Skeletal muscle tissue (tissue), 3 donors: ENCODE measurements at regions not wholly inside any gene's neighbourhood (a gene's known extent, or its start where the extent isn't known, plus 50 kb on each side); places are given as distances from the start of the nearest gene placed in this dataset.

Experiments used
- H3K27ac ChIP-seq: one replicate; pipeline ENCODE4 v1.7.0; 2013; ENCODE audit warnings: mild to moderate bottlenecking, low read depth, low read length, inconsistent platforms
- H3K27me3 ChIP-seq, 3 donors: one replicate each; pipeline ENCODE4 v1.7.0; 2013; ENCODE audit warnings: low read length in 3 of 3; ENCODE audit not compliant: control insufficient read depth in 3 of 3, insufficient read depth in 3 of 3
- H3K36me3 ChIP-seq, 3 donors: one replicate each; pipeline ENCODE4 v1.7.0; 2013; ENCODE audit warnings: low read length in 3 of 3; ENCODE audit not compliant: control insufficient read depth in 3 of 3, insufficient read depth in 3 of 3
- H3K4me1 ChIP-seq, 3 donors: one replicate each; pipeline ENCODE4 v1.7.0; 2013; ENCODE audit warnings: low read length in 3 of 3, mild to moderate bottlenecking in 3 of 3; ENCODE audit not compliant: control insufficient read depth in 3 of 3, insufficient read depth in 3 of 3
- H3K4me3 ChIP-seq, 3 donors: one replicate each; pipeline ENCODE4 v1.7.0; 2013; ENCODE audit warnings: low read length in 3 of 3
- H3K9ac ChIP-seq, 3 donors: one replicate each; pipeline ENCODE4 v1.7.0; 2013; ENCODE audit warnings: low read length in 3 of 3, mild to moderate bottlenecking in 3 of 3, moderate library complexity in 2 of 3, low read depth in 1 of 3
- H3K9me3 ChIP-seq, 3 donors: one replicate each; pipeline ENCODE4 v1.7.0; 2013; ENCODE audit warnings: low read length in 3 of 3; ENCODE audit not compliant: control insufficient read depth in 3 of 3
- donor health status: Osteomylitis.

GRCh38 chr3:184659797-184660301 is 52.0 kb downstream of the MAGEF1 start:
- Histone ChIP-seq H3K27me3 (no peaks in the 10 kb centered on the region), H3K9ac (no peak overlapping the region)

GRCh38 chr3:184658223-184658928 is 53.5 kb downstream of the MAGEF1 start:
- no peaks in the 10 kb centered on the region for H3K27me3 ChIP-seq
- peak overlapping the region; percentile 51 for H3K27ac ChIP-seq
- no peaks in the 10 kb centered on the region for H3K36me3 ChIP-seq
- H3K9ac ChIP-seq, result no peak overlapping the region
- peaks cover 10 to 22% (median 16%) of the 10 kb centered on the region in 3 donors for H3K4me1 ChIP-seq
- H3K9me3 ChIP-seq, result no peaks in the 10 kb centered on the region
- H3K4me3 ChIP-seq, result peak overlapping the region in 1 of 3 donors; percentile 30

More at GRCh38 chr3:184659797-184660301, 52.0 kb downstream of the MAGEF1 start:
- Histone ChIP-seq H3K9me3 (no peaks in the 10 kb centered on the region), H3K4me1 (peaks cover 10 to 22% (median 16%) of the 10 kb centered on the region in 3 donors), H3K27ac (peak overlapping the region; percentile 12), H3K4me3 (no peak overlapping the region), H3K36me3 (no peaks in the 10 kb centered on the region)

- H3K4me1 ChIP-seq, result peaks cover 10 to 22% (median 16%) of the 10 kb centered on the region in 3 donors
- no peak overlapping the region for H3K4me3 ChIP-seq
- no peak overlapping the region for H3K9ac ChIP-seq
- H3K27me3 ChIP-seq, result no peaks in the 10 kb centered on the region
- H3K9me3 ChIP-seq, result no peaks in the 10 kb centered on the region
- H3K27ac ChIP-seq, result peak overlapping the region; percentile 69
- no peaks in the 10 kb centered on the region for H3K36me3 ChIP-seq
Observed at GRCh38 chr3:184656829-184657681, 54.8 kb downstream of the MAGEF1 start.

GRCh38 chr3:184656458-184656828 is 55.4 kb downstream of the MAGEF1 start:
- H3K9me3 ChIP-seq, result no peaks in the 10 kb centered on the region
- H3K36me3 ChIP-seq, result no peaks in the 10 kb centered on the region
- H3K9ac ChIP-seq, result no peak overlapping the region
- H3K27ac ChIP-seq, result peak overlapping the region; percentile 69
- no peak overlapping the region for H3K4me3 ChIP-seq
- H3K27me3 ChIP-seq, result no peaks in the 10 kb centered on the region
- H3K4me1 ChIP-seq, result peaks cover 10 to 22% (median 16%) of the 10 kb centered on the region in 3 donors

GRCh38 chr3:184655597-184655996 is 56.3 kb downstream of the MAGEF1 start:
- Histone ChIP-seq H3K27me3 (no peaks in the 10 kb centered on the region), H3K4me3 (no peak overlapping the region), H3K4me1 (peaks cover 10 to 22% (median 16%) of the 10 kb centered on the region in 3 donors), H3K36me3 (no peaks in the 10 kb centered on the region), H3K27ac (no peak overlapping the region), H3K9me3 (no peaks in the 10 kb centered on the region), H3K9ac (no peak overlapping the region)

GRCh38 chr3:184654375-184654774 is 57.5 kb downstream of the MAGEF1 start:
- Histone ChIP-seq H3K27ac (no peak overlapping the region), H3K4me1 (peaks cover 10 to 15% (median 13%) of the 10 kb centered on the region in 3 donors), H3K36me3 (no peaks in the 10 kb centered on the region), H3K9ac (no peak overlapping the region), H3K4me3 (no peak overlapping the region), H3K9me3 (no peaks in the 10 kb centered on the region), H3K27me3 (no peaks in the 10 kb centered on the region)

GRCh38 chr3:184652465-184652864 is 59.4 kb downstream of the MAGEF1 start:
- Histone ChIP-seq H3K36me3 (no peaks in the 10 kb centered on the region), H3K27me3 (no peaks in the 10 kb centered on the region), H3K9ac (no peak overlapping the region), H3K27ac (no peak overlapping the region), H3K9me3 (no peaks in the 10 kb centered on the region), H3K4me3 (no peak overlapping the region), H3K4me1 (peaks cover 0 to 8% (median 7%) of the 10 kb centered on the region in 3 donors)

- peaks cover 0 to 4% (median 3%) of the 10 kb centered on the region in 3 donors for H3K4me1 ChIP-seq
- H3K36me3 ChIP-seq, result no peaks in the 10 kb centered on the region
- H3K9ac ChIP-seq, result no peak overlapping the region
- H3K27ac ChIP-seq, result no peak overlapping the region
- no peak overlapping the region for H3K4me3 ChIP-seq
- no peaks in the 10 kb centered on the region for H3K9me3 ChIP-seq
- no peaks in the 10 kb centered on the region for H3K27me3 ChIP-seq
Observed at GRCh38 chr3:184651904-184652303, 60.0 kb downstream of the MAGEF1 start.

- no peak overlapping the region for H3K27ac ChIP-seq
- no peak overlapping the region for H3K9ac ChIP-seq
- no peaks in the 10 kb centered on the region for H3K9me3 ChIP-seq
- H3K4me1 ChIP-seq, result no peaks in the 10 kb centered on the region
- no peaks in the 10 kb centered on the region for H3K36me3 ChIP-seq
- H3K27me3 ChIP-seq, result no peaks in the 10 kb centered on the region
- H3K4me3 ChIP-seq, result no peak overlapping the region
Observed at GRCh38 chr3:184648636-184649035, 63.2 kb downstream of the MAGEF1 start.

- H3K9ac ChIP-seq, result no peak overlapping the region
- no peaks in the 10 kb centered on the region for H3K27me3 ChIP-seq
- no peak overlapping the region for H3K27ac ChIP-seq
- H3K9me3 ChIP-seq, result no peaks in the 10 kb centered on the region
- no peaks in the 10 kb centered on the region for H3K36me3 ChIP-seq
- H3K4me3 ChIP-seq, result no peak overlapping the region
- no peaks in the 10 kb centered on the region for H3K4me1 ChIP-seq
Observed at GRCh38 chr3:184647405-184647936, 64.4 kb downstream of the MAGEF1 start.
